Nephron progenitor cell (in vitro differentiated cells): ENCODE measurements at regions not wholly inside any gene's neighbourhood (a gene's known extent, or its start where the extent isn't known, plus 50 kb on each side); places are given as distances from the start of the nearest gene placed in this dataset.

Experiments
- DNase-seq: peaks from one replicate; pipeline ENCODE4 v3.0.0; 2021
- H3K27ac Mint-ChIP-seq: 2 replicates; pipeline ENCODE4 v1.8.0; 2021; ENCODE audit warnings: mild to moderate bottlenecking, moderate library complexity, mixed read lengths
- H3K27me3 Mint-ChIP-seq: 2 replicates; pipeline ENCODE4 v1.8.0; 2021; ENCODE audit warnings: mild to moderate bottlenecking, low read depth, mixed read lengths; ENCODE audit not compliant: poor library complexity
- H3K36me3 Mint-ChIP-seq: 2 replicates; pipeline ENCODE4 v1.8.0; 2021; ENCODE audit warnings: low read depth, mixed read lengths
- H3K4me1 Mint-ChIP-seq: 2 replicates; pipeline ENCODE4 v1.8.0; 2021; ENCODE audit warnings: mixed read lengths
- H3K4me3 Mint-ChIP-seq: 2 replicates; pipeline ENCODE4 v1.8.0; 2021; ENCODE audit warnings: mild to moderate bottlenecking, moderate library complexity, mixed read lengths
- H3K9me3 Mint-ChIP-seq: 2 replicates; pipeline ENCODE4 v1.8.0; 2021; ENCODE audit warnings: mild to moderate bottlenecking, moderate library complexity, mixed read lengths
- TF ChIP-seq, protein P1 (sequence below): fragments of 200-600 bp; sonication (generic); IDR thresholded peaks from 2 replicates; pipeline ENCODE4 v1.5.0; 2021; ENCODE audit warnings: antibody characterized with exemption

DNA sequence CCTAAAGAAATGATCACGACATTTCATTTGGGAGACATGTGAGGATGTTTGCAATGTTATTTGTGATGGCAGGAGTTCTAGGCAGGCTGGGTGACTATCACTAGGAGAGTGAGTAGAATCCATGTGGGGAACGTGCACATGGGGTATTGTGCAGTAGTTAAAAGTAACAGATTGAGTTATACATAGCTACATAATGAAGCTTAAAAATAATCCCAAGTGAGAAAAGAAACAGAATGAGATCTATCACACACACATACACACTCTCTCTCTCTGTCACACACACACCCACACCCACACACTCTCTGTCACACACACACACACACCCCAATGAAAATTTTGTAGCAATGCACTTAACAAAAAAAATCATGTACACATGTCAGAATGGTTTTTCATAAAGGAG lies 218.7 kb upstream of the ARG1 start:
- Mint-ChIP-seq H3K4me1 (peaks cover 9% of the 10 kb centered on the region), H3K36me3 (no peaks in the 10 kb centered on the region), H3K27me3 (peaks cover 4% of the 10 kb centered on the region), H3K27ac (no peak overlapping the region), H3K9me3 (no peaks in the 10 kb centered on the region), H3K4me3 (no peak overlapping the region)
- no peak for DNase-seq
- TF ChIP-seq, protein P1, sequence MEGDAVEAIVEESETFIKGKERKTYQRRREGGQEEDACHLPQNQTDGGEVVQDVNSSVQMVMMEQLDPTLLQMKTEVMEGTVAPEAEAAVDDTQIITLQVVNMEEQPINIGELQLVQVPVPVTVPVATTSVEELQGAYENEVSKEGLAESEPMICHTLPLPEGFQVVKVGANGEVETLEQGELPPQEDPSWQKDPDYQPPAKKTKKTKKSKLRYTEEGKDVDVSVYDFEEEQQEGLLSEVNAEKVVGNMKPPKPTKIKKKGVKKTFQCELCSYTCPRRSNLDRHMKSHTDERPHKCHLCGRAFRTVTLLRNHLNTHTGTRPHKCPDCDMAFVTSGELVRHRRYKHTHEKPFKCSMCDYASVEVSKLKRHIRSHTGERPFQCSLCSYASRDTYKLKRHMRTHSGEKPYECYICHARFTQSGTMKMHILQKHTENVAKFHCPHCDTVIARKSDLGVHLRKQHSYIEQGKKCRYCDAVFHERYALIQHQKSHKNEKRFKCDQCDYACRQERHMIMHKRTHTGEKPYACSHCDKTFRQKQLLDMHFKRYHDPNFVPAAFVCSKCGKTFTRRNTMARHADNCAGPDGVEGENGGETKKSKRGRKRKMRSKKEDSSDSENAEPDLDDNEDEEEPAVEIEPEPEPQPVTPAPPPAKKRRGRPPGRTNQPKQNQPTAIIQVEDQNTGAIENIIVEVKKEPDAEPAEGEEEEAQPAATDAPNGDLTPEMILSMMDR, result no peak

DNA sequence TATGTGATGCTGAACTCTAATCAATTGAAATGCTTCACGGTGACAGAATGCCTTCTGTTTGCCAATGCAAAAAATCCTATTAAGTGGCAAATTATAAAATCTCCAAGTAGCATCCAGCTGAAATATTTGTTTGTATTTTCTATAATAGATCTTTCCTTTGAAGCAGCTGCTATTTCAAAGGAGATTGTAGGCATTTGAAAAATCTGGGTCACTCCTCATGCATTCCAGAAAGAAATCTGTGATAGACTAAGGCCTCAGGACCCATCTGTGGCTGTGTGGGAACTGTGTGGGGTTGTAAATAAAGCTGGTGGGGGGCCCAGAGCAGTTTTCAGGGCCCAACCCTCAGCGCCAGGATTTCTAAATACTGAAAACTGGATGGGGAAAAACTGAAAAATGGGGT lies 216.9 kb upstream of the ARG1 start:
- no peak overlapping the region for H3K4me3 Mint-ChIP-seq
- H3K27ac Mint-ChIP-seq, result no peak overlapping the region
- H3K9me3 Mint-ChIP-seq, result no peaks in the 10 kb centered on the region
- H3K27me3 Mint-ChIP-seq, result peaks cover 4% of the 10 kb centered on the region
- no peaks in the 10 kb centered on the region for H3K36me3 Mint-ChIP-seq
- TF ChIP-seq, protein P1, result no peak
- peaks cover 9% of the 10 kb centered on the region for H3K4me1 Mint-ChIP-seq
- DNase-seq, result no peak

DNA sequence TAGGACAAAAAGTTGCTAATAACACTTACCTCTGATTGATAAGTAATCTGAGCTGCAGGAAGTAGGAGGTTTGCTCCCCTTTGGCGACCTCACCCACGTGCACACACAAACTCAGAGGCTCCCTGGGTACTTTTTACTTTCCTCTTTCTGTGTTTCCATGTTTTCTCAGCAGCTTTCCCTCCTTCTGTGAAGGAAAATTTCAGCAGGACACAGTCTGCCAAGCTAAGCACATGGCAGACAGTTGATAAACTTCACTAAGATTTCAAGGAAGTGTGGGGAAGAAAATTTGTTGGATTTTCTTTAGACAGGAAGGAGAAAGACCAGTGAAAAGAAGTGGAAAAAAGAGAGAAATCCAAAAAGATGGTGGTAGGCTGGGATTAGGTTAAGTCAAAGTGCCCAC lies 215.5 kb upstream of the ARG1 start:
- Mint-ChIP-seq H3K9me3 (no peaks in the 10 kb centered on the region), H3K36me3 (no peaks in the 10 kb centered on the region), H3K4me3 (no peak overlapping the region), H3K27me3 (peaks cover 4% of the 10 kb centered on the region), H3K4me1 (peaks cover 9% of the 10 kb centered on the region), H3K27ac (peak overlapping the region; percentile 91)
- TF ChIP-seq, protein P1, result no peak
- DNase-seq, result no peak

DNA sequence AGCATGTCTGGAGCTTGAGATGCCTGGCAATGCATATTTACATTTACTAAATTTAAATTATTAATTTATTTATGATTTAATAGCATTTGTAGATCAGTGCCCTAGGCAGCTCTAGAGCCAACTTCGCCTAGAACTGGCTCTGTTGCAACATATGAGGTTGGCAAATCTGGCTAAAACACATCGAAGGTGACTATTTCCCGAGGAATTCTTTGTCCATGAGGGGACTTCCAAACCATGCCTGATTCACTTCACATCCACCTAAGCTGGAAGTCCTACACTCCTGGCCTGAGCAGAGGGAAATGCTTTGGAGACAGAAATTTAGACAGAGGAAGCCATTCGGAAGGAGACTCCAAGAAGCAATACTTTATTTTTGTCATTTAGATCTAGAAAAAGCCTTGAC lies 211.0 kb upstream of the ARG1 start:
- TF ChIP-seq, protein P1, result no peak
- no peak for DNase-seq
- Mint-ChIP-seq H3K4me1 (peaks cover 14% of the 10 kb centered on the region), H3K4me3 (no peak overlapping the region), H3K27ac (no peak overlapping the region), H3K27me3 (peaks cover 3% of the 10 kb centered on the region), H3K9me3 (no peaks in the 10 kb centered on the region), H3K36me3 (no peaks in the 10 kb centered on the region)

DNA sequence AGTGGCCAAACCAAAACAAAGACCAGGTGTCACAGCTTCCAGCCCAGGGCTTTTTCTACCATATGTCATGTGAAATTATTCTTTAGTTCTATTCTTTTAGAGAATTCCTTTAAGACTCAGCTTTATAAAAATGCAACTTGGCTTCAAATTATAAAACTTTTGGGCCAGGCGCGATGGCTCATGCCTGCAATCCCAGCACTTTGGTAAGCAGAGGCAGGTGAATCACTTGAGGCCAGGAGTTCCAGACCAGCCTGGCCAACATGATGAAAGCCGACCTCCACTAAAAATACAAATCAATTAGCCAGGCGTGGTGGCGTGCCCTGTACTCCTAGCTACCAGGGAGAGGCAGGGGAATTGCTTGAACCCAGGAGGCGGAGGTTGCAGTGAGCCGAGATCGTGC lies 210.3 kb upstream of the ARG1 start:
- DNase-seq, result no peak
- Mint-ChIP-seq H3K36me3 (no peaks in the 10 kb centered on the region), H3K27me3 (peaks cover 3% of the 10 kb centered on the region), H3K9me3 (no peaks in the 10 kb centered on the region), H3K4me1 (peaks cover 9% of the 10 kb centered on the region), H3K27ac (no peak overlapping the region), H3K4me3 (no peak overlapping the region)
- TF ChIP-seq, protein P1, result no peak

DNA sequence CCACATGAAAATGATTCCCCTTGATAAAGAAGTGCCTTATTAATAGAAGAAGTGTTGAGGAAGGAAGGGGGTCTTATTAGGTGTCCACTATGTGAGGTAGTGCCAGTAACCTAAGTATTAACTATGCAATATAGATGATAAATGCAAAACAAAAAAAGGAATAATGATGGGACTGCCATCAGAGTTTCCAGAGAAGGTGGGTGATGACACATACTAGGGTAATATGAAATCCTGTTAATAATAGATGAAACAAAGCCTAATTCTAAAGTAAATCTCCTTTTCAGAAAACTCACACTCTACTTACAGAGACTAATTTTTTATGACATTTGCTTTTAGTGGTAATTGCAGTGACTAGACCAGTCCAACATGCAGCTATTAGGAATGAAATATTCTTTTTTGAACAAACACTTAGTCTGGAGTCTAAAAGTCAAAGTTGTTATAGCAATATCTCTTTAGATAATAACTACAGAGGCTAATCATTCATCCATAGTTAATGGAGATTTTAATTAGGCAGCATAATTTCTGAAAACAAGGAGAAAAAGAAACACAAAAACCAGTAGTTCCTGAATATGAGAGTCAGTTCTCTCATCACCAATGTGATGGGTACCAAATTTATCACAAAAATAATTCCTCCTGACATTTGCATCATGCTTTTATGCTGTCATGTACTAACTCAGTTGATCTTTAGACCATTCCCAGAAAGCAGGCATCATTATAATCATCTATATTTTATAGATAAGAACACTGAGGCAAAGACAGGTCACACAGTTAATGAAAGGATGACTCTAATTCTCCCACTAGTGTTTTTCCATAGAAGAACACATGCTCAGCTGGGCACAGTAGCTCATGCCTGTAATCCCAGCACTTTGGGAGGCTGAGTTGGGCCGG lies 208.8 kb upstream of the ARG1 start:
- peaks cover 3% of the 10 kb centered on the region for H3K36me3 Mint-ChIP-seq
- DNase-seq, result no peak
- TF ChIP-seq, protein P1, result no peak
- H3K27me3 Mint-ChIP-seq, result peaks cover 3% of the 10 kb centered on the region
- H3K4me1 Mint-ChIP-seq, result peaks cover 5% of the 10 kb centered on the region
- no peak overlapping the region for H3K4me3 Mint-ChIP-seq
- H3K27ac Mint-ChIP-seq, result no peak overlapping the region
- H3K9me3 Mint-ChIP-seq, result peaks cover 4% of the 10 kb centered on the region
